ENCODE measurements at regions not wholly inside any gene's neighbourhood (a gene's known extent, or its start where the extent isn't known, plus 50 kb on each side); places are given as distances from the start of the nearest gene placed in this dataset.

GRCh38 chr1:47637111-47637685 lies 199.4 kb downstream of the FOXD2 start:
- no peak for DNase-seq
- peaks cover 0 to 5% (median 0%) of the 10 kb centered on the region in 5 experiments for H3K27me3 ChIP-seq (replicated peaks in 2 of 5; ENCODE audit: control insufficient read depth in 4 of 5, insufficient read depth in 5 of 5, low read length in 4 of 5)
- H3K36me3 ChIP-seq (ENCODE audit: control insufficient read depth in 4 of 4, insufficient read depth in 4 of 4, low read length in 3 of 4) = no peaks in the 10 kb centered on the region
- POLR2A ChIA-PET = no interaction called here
- no peaks in the 10 kb centered on the region for H3K9me3 ChIP-seq (ENCODE audit: control extremely low read depth in 1 of 5, control insufficient read depth in 4 of 5, insufficient read depth in 2 of 5, low read depth in 1 of 5, low read length in 4 of 5)
- H3K27ac ChIP-seq (ENCODE audit: insufficient read depth in 1 of 2, low read depth in 1 of 2, low read length in 2 of 2, poor library complexity in 1 of 2, severe bottlenecking in 2 of 2) = no peak overlapping the region
- H3K4me1 ChIP-seq (ENCODE audit: control extremely low read depth in 1 of 4, control insufficient read depth in 4 of 4, insufficient read depth in 4 of 4, low read length in 3 of 4) = peaks cover 0 to 13% (median 3%) of the 10 kb centered on the region in 4 experiments
- CTCF ChIA-PET = interaction anchor here (1.7 kb wide), 1 partner anchor 89 kb away, joined by 5 read pairs; no protein-coding TSS in a partner anchor
- 94% methylated on average over 6 of the region's 6 CpGs for WGBS (ENCODE audit: insufficient coverage)
- H3K4me3 ChIP-seq (ENCODE audit: control insufficient read depth in 1 of 7, extremely low read depth in 1 of 7, insufficient read depth in 4 of 7, low read depth in 2 of 7, low read length in 6 of 7) = no peak overlapping the region

- 54% methylated on average over 8 of the region's 9 CpGs for WGBS (ENCODE audit: insufficient coverage)
- Histone ChIP-seq H3K4me1 (ENCODE audit: control extremely low read depth in 1 of 4, control insufficient read depth in 4 of 4, insufficient read depth in 4 of 4, low read length in 3 of 4) (peaks cover 0 to 13% (median 3%) of the 10 kb centered on the region in 4 experiments), H3K36me3 (ENCODE audit: control insufficient read depth in 4 of 4, insufficient read depth in 4 of 4, low read length in 3 of 4) (no peaks in the 10 kb centered on the region), H3K27me3 (replicated peaks in 2 of 5; ENCODE audit: control insufficient read depth in 4 of 5, insufficient read depth in 5 of 5, low read length in 4 of 5) (peaks cover 0 to 3% (median 0%) of the 10 kb centered on the region in 5 experiments), H3K9me3 (ENCODE audit: control extremely low read depth in 1 of 5, control insufficient read depth in 4 of 5, insufficient read depth in 2 of 5, low read depth in 1 of 5, low read length in 4 of 5) (no peaks in the 10 kb centered on the region), H3K4me3 (ENCODE audit: control insufficient read depth in 1 of 7, extremely low read depth in 1 of 7, insufficient read depth in 4 of 7, low read depth in 2 of 7, low read length in 6 of 7) (no peak overlapping the region), H3K27ac (ENCODE audit: insufficient read depth in 1 of 2, low read depth in 1 of 2, low read length in 2 of 2, poor library complexity in 1 of 2, severe bottlenecking in 2 of 2) (no peak overlapping the region)
- ChIA-PET CTCF (interaction anchor here (1.7 kb wide), 1 partner anchor 88 kb away, joined by 5 read pairs; no protein-coding TSS in a partner anchor), POLR2A (no interaction called here)
- peak in 1 of 3 donors; percentile 17 for DNase-seq
These were observed 200.4 kb downstream of the FOXD2 start for GRCh38 chr1:47638240-47638639.

GRCh38 chr1:47638713-47639112 lies 200.9 kb downstream of the FOXD2 start:
- Histone ChIP-seq H3K4me1 (ENCODE audit: control extremely low read depth in 1 of 4, control insufficient read depth in 4 of 4, insufficient read depth in 4 of 4, low read length in 3 of 4) (peaks cover 0 to 13% (median 3%) of the 10 kb centered on the region in 4 experiments), H3K27me3 (replicated peaks in 2 of 5; ENCODE audit: control insufficient read depth in 4 of 5, insufficient read depth in 5 of 5, low read length in 4 of 5) (peaks cover 0 to 3% (median 0%) of the 10 kb centered on the region in 5 experiments), H3K4me3 (ENCODE audit: control insufficient read depth in 1 of 7, extremely low read depth in 1 of 7, insufficient read depth in 4 of 7, low read depth in 2 of 7, low read length in 6 of 7) (no peak overlapping the region), H3K9me3 (ENCODE audit: control extremely low read depth in 1 of 5, control insufficient read depth in 4 of 5, insufficient read depth in 2 of 5, low read depth in 1 of 5, low read length in 4 of 5) (no peaks in the 10 kb centered on the region), H3K36me3 (ENCODE audit: control insufficient read depth in 4 of 4, insufficient read depth in 4 of 4, low read length in 3 of 4) (no peaks in the 10 kb centered on the region), H3K27ac (ENCODE audit: insufficient read depth in 1 of 2, low read depth in 1 of 2, low read length in 2 of 2, poor library complexity in 1 of 2, severe bottlenecking in 2 of 2) (no peak overlapping the region)
- DNase-seq = no peak
- 38% methylated on average over 4 of the region's 5 CpGs for WGBS (ENCODE audit: insufficient coverage)
- CTCF ChIA-PET = interaction anchor here (1.5 to 1.7 kb wide), 2 partner anchors 8 to 87 kb away, joined by 4 to 5 read pairs; no protein-coding TSS in a partner anchor
- POLR2A ChIA-PET = no interaction called here

- Histone ChIP-seq H3K9me3 (ENCODE audit: control extremely low read depth in 1 of 5, control insufficient read depth in 4 of 5, insufficient read depth in 2 of 5, low read depth in 1 of 5, low read length in 4 of 5) (no peaks in the 10 kb centered on the region), H3K27me3 (replicated peaks in 2 of 5; ENCODE audit: control insufficient read depth in 4 of 5, insufficient read depth in 5 of 5, low read length in 4 of 5) (peaks cover 0 to 12% (median 0%) of the 10 kb centered on the region in 5 experiments), H3K36me3 (ENCODE audit: control insufficient read depth in 4 of 4, insufficient read depth in 4 of 4, low read length in 3 of 4) (no peaks in the 10 kb centered on the region), H3K27ac (ENCODE audit: insufficient read depth in 1 of 2, low read depth in 1 of 2, low read length in 2 of 2, poor library complexity in 1 of 2, severe bottlenecking in 2 of 2) (no peak overlapping the region), H3K4me3 (ENCODE audit: control insufficient read depth in 1 of 7, extremely low read depth in 1 of 7, insufficient read depth in 4 of 7, low read depth in 2 of 7, low read length in 6 of 7) (no peak overlapping the region), H3K4me1 (ENCODE audit: control extremely low read depth in 1 of 4, control insufficient read depth in 4 of 4, insufficient read depth in 4 of 4, low read length in 3 of 4) (peaks cover 0 to 4% (median 1%) of the 10 kb centered on the region in 4 experiments)
- ChIA-PET POLR2A (no interaction called here), CTCF (interaction anchor here (0.5 to 0.9 kb wide), 2 partner anchors 9 to 18 kb away, joined by 3 to 4 read pairs; no protein-coding TSS in a partner anchor)
- 95% methylated on average over 20 of the region's 20 CpGs for WGBS (ENCODE audit: insufficient coverage)
- DNase-seq = no peak
These were observed 205.7 kb downstream of the FOXD2 start for GRCh38 chr1:47643306-47644211.

- ChIA-PET POLR2A (no interaction called here), CTCF (no interaction called here)
- Histone ChIP-seq H3K27me3 (replicated peaks in 2 of 5; ENCODE audit: control insufficient read depth in 4 of 5, insufficient read depth in 5 of 5, low read length in 4 of 5) (peaks cover 0 to 15% (median 0%) of the 10 kb centered on the region in 5 experiments), H3K36me3 (ENCODE audit: control insufficient read depth in 4 of 4, insufficient read depth in 4 of 4, low read length in 3 of 4) (no peaks in the 10 kb centered on the region), H3K9me3 (ENCODE audit: control extremely low read depth in 1 of 5, control insufficient read depth in 4 of 5, insufficient read depth in 2 of 5, low read depth in 1 of 5, low read length in 4 of 5) (no peaks in the 10 kb centered on the region), H3K27ac (ENCODE audit: insufficient read depth in 1 of 2, low read depth in 1 of 2, low read length in 2 of 2, poor library complexity in 1 of 2, severe bottlenecking in 2 of 2) (no peak overlapping the region), H3K4me3 (ENCODE audit: control insufficient read depth in 1 of 7, extremely low read depth in 1 of 7, insufficient read depth in 4 of 7, low read depth in 2 of 7, low read length in 6 of 7) (no peak overlapping the region), H3K4me1 (ENCODE audit: control extremely low read depth in 1 of 4, control insufficient read depth in 4 of 4, insufficient read depth in 4 of 4, low read length in 3 of 4) (no peaks in the 10 kb centered on the region)
- DNase-seq = no peak
- 96% methylated on average over 5 of the region's 5 CpGs for WGBS (ENCODE audit: insufficient coverage)
These were observed 206.3 kb downstream of the FOXD2 start for GRCh38 chr1:47644212-47644573.

GRCh38 chr1:47645151-47645550 lies 207.3 kb downstream of the FOXD2 start:
- Histone ChIP-seq H3K36me3 (ENCODE audit: control insufficient read depth in 4 of 4, insufficient read depth in 4 of 4, low read length in 3 of 4) (no peaks in the 10 kb centered on the region), H3K27me3 (replicated peaks in 2 of 5; ENCODE audit: control insufficient read depth in 4 of 5, insufficient read depth in 5 of 5, low read length in 4 of 5) (peaks cover 0 to 17% (median 0%) of the 10 kb centered on the region in 5 experiments), H3K4me3 (ENCODE audit: control insufficient read depth in 1 of 7, extremely low read depth in 1 of 7, insufficient read depth in 4 of 7, low read depth in 2 of 7, low read length in 6 of 7) (no peak overlapping the region), H3K27ac (ENCODE audit: insufficient read depth in 1 of 2, low read depth in 1 of 2, low read length in 2 of 2, poor library complexity in 1 of 2, severe bottlenecking in 2 of 2) (no peak overlapping the region), H3K4me1 (ENCODE audit: control extremely low read depth in 1 of 4, control insufficient read depth in 4 of 4, insufficient read depth in 4 of 4, low read length in 3 of 4) (no peaks in the 10 kb centered on the region), H3K9me3 (ENCODE audit: control extremely low read depth in 1 of 5, control insufficient read depth in 4 of 5, insufficient read depth in 2 of 5, low read depth in 1 of 5, low read length in 4 of 5) (no peaks in the 10 kb centered on the region)
- 90% methylated on average over 4 of the region's 8 CpGs for WGBS (ENCODE audit: insufficient coverage)
- ChIA-PET CTCF (no interaction called here), POLR2A (no interaction called here)
- no peak for DNase-seq

GRCh38 chr1:47646676-47647075 lies 208.8 kb downstream of the FOXD2 start:
- Histone ChIP-seq H3K36me3 (ENCODE audit: control insufficient read depth in 4 of 4, insufficient read depth in 4 of 4, low read length in 3 of 4) (no peaks in the 10 kb centered on the region), H3K4me3 (ENCODE audit: control insufficient read depth in 1 of 7, extremely low read depth in 1 of 7, insufficient read depth in 4 of 7, low read depth in 2 of 7, low read length in 6 of 7) (no peak overlapping the region), H3K27me3 (replicated peaks in 2 of 5; ENCODE audit: control insufficient read depth in 4 of 5, insufficient read depth in 5 of 5, low read length in 4 of 5) (peaks cover 0 to 17% (median 0%) of the 10 kb centered on the region in 5 experiments), H3K4me1 (ENCODE audit: control extremely low read depth in 1 of 4, control insufficient read depth in 4 of 4, insufficient read depth in 4 of 4, low read length in 3 of 4) (no peaks in the 10 kb centered on the region), H3K27ac (ENCODE audit: insufficient read depth in 1 of 2, low read depth in 1 of 2, low read length in 2 of 2, poor library complexity in 1 of 2, severe bottlenecking in 2 of 2) (no peak overlapping the region), H3K9me3 (ENCODE audit: control extremely low read depth in 1 of 5, control insufficient read depth in 4 of 5, insufficient read depth in 2 of 5, low read depth in 1 of 5, low read length in 4 of 5) (no peaks in the 10 kb centered on the region)
- DNase-seq = no peak
- ChIA-PET CTCF (no interaction called here), POLR2A (no interaction called here)
- no CpG with 5 or more reads among the region's 1 CpG for WGBS (ENCODE audit: insufficient coverage)
